ENCODE measurements at regions not wholly inside any gene's neighbourhood (a gene's known extent, or its start where the extent isn't known, plus 50 kb on each side); places are given as distances from the start of the nearest gene placed in this dataset.
"Not testable (repeated sequence)": the region's sequence is repeated elsewhere in the genome, so short reads cannot be mapped to it uniquely, and the experiment has no call there.

GRCh38 chr10:45545150-45545549 lies 127.4 kb downstream of the ZFAND4 start:
- in situ Hi-C loops (cut with HindIII; ENCODE audit: low pct_unique_long_range_greater_than_20kb, low sequenced_read_pairs), result no loop called here
- TF ChIP-seq JUND (IDR thresholded peaks at IDR 0.05; ENCODE audit: low read depth), result no peak
- DNase-seq (ENCODE audit: low read depth in 1 of 2, low spot score in 1 of 2), result no peak

- no peak for TF ChIP-seq JUND (IDR thresholded peaks at IDR 0.05; ENCODE audit: low read depth)
- no peak for DNase-seq (ENCODE audit: low read depth in 1 of 2, low spot score in 1 of 2)
Measured at GRCh38 chr10:45544191-45544590, 128.4 kb downstream of the ZFAND4 start.

GRCh38 chr10:45541032-45541431 lies 131.5 kb downstream of the ZFAND4 start:
- DNase-seq (ENCODE audit: low read depth in 1 of 2, low spot score in 1 of 2); in situ Hi-C loops (cut with HindIII; ENCODE audit: low pct_unique_long_range_greater_than_20kb, low sequenced_read_pairs): not testable (repeated sequence)

More at GRCh38 chr10:45544191-45544590, 128.4 kb downstream of the ZFAND4 start:
- in situ Hi-C loops (cut with HindIII; ENCODE audit: low pct_unique_long_range_greater_than_20kb, low sequenced_read_pairs), result no loop called here

- in situ Hi-C loops (cut with HindIII; ENCODE audit: low pct_unique_long_range_greater_than_20kb, low sequenced_read_pairs); DNase-seq (ENCODE audit: low read depth in 1 of 2, low spot score in 1 of 2): not testable (repeated sequence)
Measured at GRCh38 chr10:45540589-45540988, 132.0 kb downstream of the ZFAND4 start.

- in situ Hi-C loops (cut with HindIII; ENCODE audit: low pct_unique_long_range_greater_than_20kb, low sequenced_read_pairs); DNase-seq (ENCODE audit: low read depth in 1 of 2, low spot score in 1 of 2): not testable (repeated sequence)
Measured at GRCh38 chr10:45539569-45539968, 133.0 kb downstream of the ZFAND4 start.

- no peak for DNase-seq (ENCODE audit: low read depth in 1 of 2, low spot score in 1 of 2)
- no peak for TF ChIP-seq JUND (IDR thresholded peaks at IDR 0.05; ENCODE audit: low read depth)
- in situ Hi-C loops (cut with HindIII; ENCODE audit: low pct_unique_long_range_greater_than_20kb, low sequenced_read_pairs), result no loop called here
Measured at GRCh38 chr10:45534572-45534971, 138.0 kb downstream of the ZFAND4 start.

GRCh38 chr10:45532480-45532879 lies 140.1 kb downstream of the ZFAND4 start:
- no peak for TF ChIP-seq JUND (IDR thresholded peaks at IDR 0.05; ENCODE audit: low read depth)
- in situ Hi-C loops (cut with HindIII; ENCODE audit: low pct_unique_long_range_greater_than_20kb, low sequenced_read_pairs), result no loop called here
- no peak for DNase-seq (ENCODE audit: low read depth in 1 of 2, low spot score in 1 of 2)

- in situ Hi-C loops (cut with HindIII; ENCODE audit: low pct_unique_long_range_greater_than_20kb, low sequenced_read_pairs), result no loop called here
- no peak for DNase-seq (ENCODE audit: low read depth in 1 of 2, low spot score in 1 of 2)
Measured at GRCh38 chr10:45526309-45526905, 146.2 kb downstream of the ZFAND4 start.

GRCh38 chr10:45520476-45520875 lies 146.5 kb downstream of the ALOX5 start:
- TF ChIP-seq JUND (IDR thresholded peaks at IDR 0.05; ENCODE audit: low read depth), result no peak
- in situ Hi-C loops (cut with HindIII; ENCODE audit: low pct_unique_long_range_greater_than_20kb, low sequenced_read_pairs), result no loop called here
- DNase-seq (ENCODE audit: low read depth in 1 of 2, low spot score in 1 of 2), result no peak

More at GRCh38 chr10:45526309-45526905, 146.2 kb downstream of the ZFAND4 start:
- no peak for TF ChIP-seq JUND (IDR thresholded peaks at IDR 0.05; ENCODE audit: low read depth)

GRCh38 chr10:45518741-45519140 lies 144.7 kb downstream of the ALOX5 start:
- no peak for TF ChIP-seq JUND (IDR thresholded peaks at IDR 0.05; ENCODE audit: low read depth)
- in situ Hi-C loops (cut with HindIII; ENCODE audit: low pct_unique_long_range_greater_than_20kb, low sequenced_read_pairs), result no loop called here
- no peak for DNase-seq (ENCODE audit: low read depth in 1 of 2, low spot score in 1 of 2)

- TF ChIP-seq JUND (IDR thresholded peaks at IDR 0.05; ENCODE audit: low read depth), result no peak
- DNase-seq (ENCODE audit: low read depth in 1 of 2, low spot score in 1 of 2), result no peak
- in situ Hi-C loops (cut with HindIII; ENCODE audit: low pct_unique_long_range_greater_than_20kb, low sequenced_read_pairs), result no loop called here
Measured at GRCh38 chr10:45515630-45516029, 141.6 kb downstream of the ALOX5 start.

- no peak for TF ChIP-seq JUND (IDR thresholded peaks at IDR 0.05; ENCODE audit: low read depth)
- in situ Hi-C loops (cut with HindIII; ENCODE audit: low pct_unique_long_range_greater_than_20kb, low sequenced_read_pairs), result no loop called here
- no peak for DNase-seq (ENCODE audit: low read depth in 1 of 2, low spot score in 1 of 2)
Measured at GRCh38 chr10:45514291-45515270, 140.6 kb downstream of the ALOX5 start.

GRCh38 chr10:45513551-45513950 lies 139.5 kb downstream of the ALOX5 start:
- in situ Hi-C loops (cut with HindIII; ENCODE audit: low pct_unique_long_range_greater_than_20kb, low sequenced_read_pairs), result no loop called here
- DNase-seq (ENCODE audit: low read depth in 1 of 2, low spot score in 1 of 2), result no peak
- TF ChIP-seq JUND (IDR thresholded peaks at IDR 0.05; ENCODE audit: low read depth), result no peak

GRCh38 chr10:45511926-45512325 lies 137.9 kb downstream of the ALOX5 start:
- DNase-seq (ENCODE audit: low read depth in 1 of 2, low spot score in 1 of 2); in situ Hi-C loops (cut with HindIII; ENCODE audit: low pct_unique_long_range_greater_than_20kb, low sequenced_read_pairs): not testable (repeated sequence)

Measured in T47D (cell line).